ENCODE measurements at regions not wholly inside any gene's neighbourhood (a gene's known extent, or its start where the extent isn't known, plus 50 kb on each side); places are given as distances from the start of the nearest gene placed in this dataset.

DNA sequence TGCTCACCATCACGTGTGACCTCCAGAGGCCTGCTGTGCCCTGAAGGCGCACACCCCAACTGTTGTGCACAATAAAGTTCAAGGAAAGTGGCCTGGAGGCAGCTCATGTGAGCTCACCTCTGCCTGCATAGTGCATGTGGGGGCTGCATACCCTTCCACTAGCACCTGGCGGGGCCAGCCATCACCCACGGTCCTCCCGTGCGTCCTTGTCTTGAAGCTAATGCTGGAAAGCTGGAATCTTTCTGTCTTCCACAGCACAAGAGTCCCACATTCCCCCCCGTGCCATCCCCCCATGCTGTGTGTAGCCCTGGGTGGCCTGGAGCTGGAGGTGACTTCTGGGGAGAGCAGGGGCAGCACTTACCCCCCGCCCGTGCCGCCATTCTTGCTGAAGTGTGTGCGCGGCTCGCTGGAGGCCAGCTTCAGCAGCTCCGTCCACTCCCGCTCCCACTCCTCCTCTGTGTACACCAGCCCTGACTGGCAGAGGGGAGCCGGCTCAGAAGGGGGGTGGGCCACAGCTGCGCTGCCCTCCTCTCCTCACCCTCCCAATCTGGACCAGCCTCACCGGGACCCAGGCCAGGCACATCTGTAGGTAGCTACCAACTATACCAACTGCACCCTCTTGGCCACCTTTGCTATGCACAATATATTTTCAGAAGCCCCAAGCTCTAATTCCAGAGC, 199.5 kb downstream of the KLF13 start:
- no peak overlapping the region for H3K4me2 ChIP-seq (ENCODE audit: extremely low read depth, insufficient read depth, low read length)
- no peak overlapping the region for H3K9ac ChIP-seq (ENCODE audit: insufficient read depth, low read length)
- H2AFZ ChIP-seq (ENCODE audit: low read length), result no peak overlapping the region
- no peaks in the 10 kb centered on the region for H4K20me1 ChIP-seq (ENCODE audit: control insufficient read depth, extremely low read depth, insufficient read depth, low read length)
- no peaks in the 10 kb centered on the region for H3K27me3 ChIP-seq (ENCODE audit: control insufficient read depth, insufficient read depth, low read length)
- no peak for TF ChIP-seq EZH2 (IDR thresholded peaks at IDR 0.05; ENCODE audit: low read length, missing control alignments)
- TF ChIP-seq, protein P1, sequence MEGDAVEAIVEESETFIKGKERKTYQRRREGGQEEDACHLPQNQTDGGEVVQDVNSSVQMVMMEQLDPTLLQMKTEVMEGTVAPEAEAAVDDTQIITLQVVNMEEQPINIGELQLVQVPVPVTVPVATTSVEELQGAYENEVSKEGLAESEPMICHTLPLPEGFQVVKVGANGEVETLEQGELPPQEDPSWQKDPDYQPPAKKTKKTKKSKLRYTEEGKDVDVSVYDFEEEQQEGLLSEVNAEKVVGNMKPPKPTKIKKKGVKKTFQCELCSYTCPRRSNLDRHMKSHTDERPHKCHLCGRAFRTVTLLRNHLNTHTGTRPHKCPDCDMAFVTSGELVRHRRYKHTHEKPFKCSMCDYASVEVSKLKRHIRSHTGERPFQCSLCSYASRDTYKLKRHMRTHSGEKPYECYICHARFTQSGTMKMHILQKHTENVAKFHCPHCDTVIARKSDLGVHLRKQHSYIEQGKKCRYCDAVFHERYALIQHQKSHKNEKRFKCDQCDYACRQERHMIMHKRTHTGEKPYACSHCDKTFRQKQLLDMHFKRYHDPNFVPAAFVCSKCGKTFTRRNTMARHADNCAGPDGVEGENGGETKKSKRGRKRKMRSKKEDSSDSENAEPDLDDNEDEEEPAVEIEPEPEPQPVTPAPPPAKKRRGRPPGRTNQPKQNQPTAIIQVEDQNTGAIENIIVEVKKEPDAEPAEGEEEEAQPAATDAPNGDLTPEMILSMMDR (conservative IDR thresholded peaks at IDR 0.05 in 1 of 2, IDR thresholded peaks at IDR 0.05 in 1 of 2; ENCODE audit: low read depth in 1 of 2, low read length in 2 of 2), result no peak
- no peaks in the 10 kb centered on the region for H3K36me3 ChIP-seq (ENCODE audit: control insufficient read depth, insufficient read depth, low read length)
- H3K4me3 ChIP-seq (replicated peaks in 1 of 4; ENCODE audit: control extremely low read depth in 1 of 4, insufficient read depth in 1 of 4, low read depth in 3 of 4, low read length in 4 of 4), result no peak overlapping the region
- H3K79me2 ChIP-seq (ENCODE audit: control insufficient read depth, insufficient read depth, low read length), result no peaks in the 10 kb centered on the region
- no peaks in the 10 kb centered on the region for H3K4me1 ChIP-seq (ENCODE audit: control insufficient read depth, extremely low read depth, insufficient read depth, low read length)
- no peaks in the 10 kb centered on the region for H3K9me3 ChIP-seq (ENCODE audit: control insufficient read depth, insufficient read depth, low read depth, low read length)
- no peak overlapping the region for H3K27ac ChIP-seq (ENCODE audit: insufficient read depth, low read length)
- no peak for DNase-seq (ENCODE audit: low read depth in 2 of 2)

DNA sequence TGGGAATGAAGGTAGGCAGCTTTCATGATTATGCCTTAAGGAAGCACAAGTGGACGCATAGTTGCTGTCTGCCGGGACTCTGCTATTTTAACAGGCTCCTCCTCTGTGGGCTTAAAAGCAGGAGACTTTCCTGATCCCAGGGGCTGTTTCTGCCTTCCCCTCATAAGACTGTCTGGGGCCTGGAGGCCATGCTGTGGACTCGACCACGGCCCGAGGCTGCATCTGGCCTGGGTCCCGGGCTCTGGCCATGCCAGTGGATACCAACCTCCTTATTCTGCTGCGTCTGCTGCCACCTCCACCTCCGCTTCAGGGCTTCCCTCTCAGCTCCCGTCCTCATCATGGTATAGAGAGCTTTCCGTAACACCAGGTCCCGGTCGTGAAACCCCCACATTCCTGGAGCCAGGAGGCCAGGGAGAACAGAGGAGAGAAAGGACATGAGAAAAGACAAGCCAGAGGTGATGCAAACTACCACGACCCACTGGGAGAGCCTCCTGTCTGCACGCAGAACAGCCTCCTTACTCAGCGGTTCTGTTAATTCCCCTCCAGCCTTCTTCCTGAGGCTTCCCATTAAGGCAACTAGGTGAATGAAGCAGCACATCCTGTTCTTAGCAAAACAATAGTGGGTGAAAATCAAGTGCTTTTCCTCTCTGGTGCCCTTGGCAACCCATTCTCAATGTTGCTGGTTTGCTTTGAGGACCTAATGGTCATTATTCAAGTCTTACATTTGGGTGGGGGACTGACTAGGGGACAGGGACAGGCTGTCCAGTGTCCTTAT, 200.5 kb downstream of the KLF13 start:
- H3K4me3 ChIP-seq (replicated peaks in 1 of 4; ENCODE audit: control extremely low read depth in 1 of 4, insufficient read depth in 1 of 4, low read depth in 3 of 4, low read length in 4 of 4), result no peak overlapping the region
- no peak for TF ChIP-seq EZH2 (IDR thresholded peaks at IDR 0.05; ENCODE audit: low read length, missing control alignments)
- TF ChIP-seq, protein P1 (conservative IDR thresholded peaks at IDR 0.05 in 1 of 2, IDR thresholded peaks at IDR 0.05 in 1 of 2; ENCODE audit: low read depth in 1 of 2, low read length in 2 of 2), result no peak
- no peak overlapping the region for H2AFZ ChIP-seq (ENCODE audit: low read length)
- no peaks in the 10 kb centered on the region for H3K9me3 ChIP-seq (ENCODE audit: control insufficient read depth, insufficient read depth, low read depth, low read length)
- DNase-seq (ENCODE audit: low read depth in 2 of 2), result no peak
- no peaks in the 10 kb centered on the region for H3K36me3 ChIP-seq (ENCODE audit: control insufficient read depth, insufficient read depth, low read length)
- no peaks in the 10 kb centered on the region for H3K79me2 ChIP-seq (ENCODE audit: control insufficient read depth, insufficient read depth, low read length)
- no peak overlapping the region for H3K27ac ChIP-seq (ENCODE audit: insufficient read depth, low read length)
- H3K9ac ChIP-seq (ENCODE audit: insufficient read depth, low read length), result no peak overlapping the region
- no peaks in the 10 kb centered on the region for H3K4me1 ChIP-seq (ENCODE audit: control insufficient read depth, extremely low read depth, insufficient read depth, low read length)
- H4K20me1 ChIP-seq (ENCODE audit: control insufficient read depth, extremely low read depth, insufficient read depth, low read length), result no peaks in the 10 kb centered on the region
- no peaks in the 10 kb centered on the region for H3K27me3 ChIP-seq (ENCODE audit: control insufficient read depth, insufficient read depth, low read length)
- H3K4me2 ChIP-seq (ENCODE audit: extremely low read depth, insufficient read depth, low read length), result no peak overlapping the region

DNA sequence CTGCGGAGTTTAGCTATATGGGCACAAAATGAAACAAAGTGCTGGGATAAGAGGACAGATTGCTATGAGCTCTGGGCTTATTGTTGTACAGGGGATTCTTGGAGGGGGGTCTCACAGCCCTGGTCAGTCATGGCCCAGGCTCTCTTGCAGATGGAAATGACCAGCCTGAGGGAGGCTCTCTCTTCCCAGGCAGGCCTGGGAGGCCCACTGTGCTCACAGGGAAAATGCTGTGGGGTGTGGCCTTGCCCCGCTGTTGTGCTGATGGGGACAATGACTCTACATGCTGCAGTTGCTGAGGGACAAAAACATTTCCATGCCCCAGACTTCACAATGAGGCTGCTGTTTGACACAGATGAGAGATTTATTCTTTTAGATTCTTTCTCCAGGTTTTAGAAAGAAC, 202.2 kb downstream of the KLF13 start:
- H3K9ac ChIP-seq (ENCODE audit: insufficient read depth, low read length), result no peak overlapping the region

More for the DNA sequence above, 202.2 kb downstream of the KLF13 start:
- Histone ChIP-seq H3K4me3 (replicated peaks in 1 of 4; ENCODE audit: control extremely low read depth in 1 of 4, insufficient read depth in 1 of 4, low read depth in 3 of 4, low read length in 4 of 4) (no peak overlapping the region), H2AFZ (ENCODE audit: low read length) (no peak overlapping the region), H3K9me3 (ENCODE audit: control insufficient read depth, insufficient read depth, low read depth, low read length) (no peaks in the 10 kb centered on the region), H3K36me3 (ENCODE audit: control insufficient read depth, insufficient read depth, low read length) (no peaks in the 10 kb centered on the region), H3K4me1 (ENCODE audit: control insufficient read depth, extremely low read depth, insufficient read depth, low read length) (no peaks in the 10 kb centered on the region), H3K4me2 (ENCODE audit: extremely low read depth, insufficient read depth, low read length) (no peak overlapping the region), H4K20me1 (ENCODE audit: control insufficient read depth, extremely low read depth, insufficient read depth, low read length) (no peaks in the 10 kb centered on the region), H3K27me3 (ENCODE audit: control insufficient read depth, insufficient read depth, low read length) (no peaks in the 10 kb centered on the region), H3K27ac (ENCODE audit: insufficient read depth, low read length) (no peak overlapping the region), H3K79me2 (ENCODE audit: control insufficient read depth, insufficient read depth, low read length) (no peaks in the 10 kb centered on the region)
- DNase-seq (ENCODE audit: low read depth in 2 of 2), result no peak
- TF ChIP-seq EZH2 (IDR thresholded peaks at IDR 0.05; ENCODE audit: low read length, missing control alignments), result no peak
- TF ChIP-seq, protein P1 (conservative IDR thresholded peaks at IDR 0.05 in 1 of 2, IDR thresholded peaks at IDR 0.05 in 1 of 2; ENCODE audit: low read depth in 1 of 2, low read length in 2 of 2), result no peak
